Natural killer cell (primary cell): ENCODE measurements at regions not wholly inside any gene's neighbourhood (a gene's known extent, or its start where the extent isn't known, plus 50 kb on each side); places are given as distances from the start of the nearest gene placed in this dataset.

Experiments
- ATAC-seq, 3 donors: fragments of 150-1000 bp in 2 of 3; fragments of 200-7000 bp in 1 of 3; cut with Tn5 transposase; 1 replicate in 1 of 3; 2 replicates in 2 of 3; pipeline ENCODE4 v1.10.0; 2021; ENCODE audit warnings: mild to moderate bottlenecking in 2 of 3, moderate library complexity in 2 of 3
- DNase-seq, 2 donors: peaks; one replicate each; pipeline versions ENCODE4 v3.0.0 to v3.0.0-alpha.2; 2013 to 2021; ENCODE audit warnings: mixed read lengths in 1 of 2
- H3K27ac ChIP-seq: one replicate; pipeline ENCODE4 v1.5.1; 2013; ENCODE audit warnings: mild to moderate bottlenecking, low read length
- H3K27me3 ChIP-seq: one replicate; pipeline ENCODE4 v1.6.1; 2013; ENCODE audit warnings: low read length; ENCODE audit not compliant: control insufficient read depth, insufficient read depth
- H3K36me3 ChIP-seq: one replicate; pipeline ENCODE4 v1.6.1; 2013; ENCODE audit warnings: low read length; ENCODE audit not compliant: control insufficient read depth, insufficient read depth
- H3K4me1 ChIP-seq: one replicate; pipeline ENCODE4 v1.6.1; 2013; ENCODE audit warnings: low read length; ENCODE audit not compliant: control insufficient read depth, insufficient read depth
- H3K4me3 ChIP-seq: one replicate; pipeline ENCODE4 v1.5.1; 2013; ENCODE audit warnings: low read length
- H3K9me3 ChIP-seq: one replicate; pipeline ENCODE4 v1.6.1; 2013; ENCODE audit warnings: low read length; ENCODE audit not compliant: control insufficient read depth, insufficient read depth
- H3K27ac Mint-ChIP-seq, 2 donors: one replicate each; pipeline ENCODE4 v1.8.0; 2022; ENCODE audit warnings: mild to moderate bottlenecking in 2 of 2, mixed read lengths in 2 of 2, moderate library complexity in 1 of 2
- H3K27me3 Mint-ChIP-seq, 2 donors: one replicate each; pipeline ENCODE4 v1.8.0; 2022; ENCODE audit warnings: low read depth in 2 of 2, mixed read lengths in 2 of 2
- H3K36me3 Mint-ChIP-seq: one replicate; pipeline ENCODE4 v1.8.0; 2022; ENCODE audit warnings: mixed read lengths
- H3K4me1 Mint-ChIP-seq, 2 donors: one replicate each; pipeline ENCODE4 v1.8.0; 2022; ENCODE audit warnings: mixed read lengths in 2 of 2
- H3K4me3 Mint-ChIP-seq: one replicate; pipeline ENCODE4 v1.8.0; 2022; ENCODE audit warnings: mild to moderate bottlenecking, moderate library complexity, mixed read lengths
- H3K9me3 Mint-ChIP-seq, 2 donors: one replicate each; pipeline ENCODE4 v1.8.0; 2022; ENCODE audit warnings: mixed read lengths in 2 of 2
- WGBS: methylation state at CpG from one replicate; pipeline ENCODE4 v1.1.7; 2013; ENCODE audit warnings: missing lambda C conversion rate; ENCODE audit not compliant: insufficient coverage; 5-methylcytosine and 5-hydroxymethylcytosine counted together
- intact Hi-C: fragments of 100-400 bp; cut with micrococcal nuclease; formaldehyde crosslinking; loops from one replicate; pipeline ENCODE4 v1.14.2; 2022
- TF ChIP-seq, protein P1 (sequence below): fragments of 200-600 bp; IDR thresholded peaks from one replicate; pipeline ENCODE4 v1.8.0; 2022; ENCODE audit warnings: antibody characterized with exemption

DNA sequence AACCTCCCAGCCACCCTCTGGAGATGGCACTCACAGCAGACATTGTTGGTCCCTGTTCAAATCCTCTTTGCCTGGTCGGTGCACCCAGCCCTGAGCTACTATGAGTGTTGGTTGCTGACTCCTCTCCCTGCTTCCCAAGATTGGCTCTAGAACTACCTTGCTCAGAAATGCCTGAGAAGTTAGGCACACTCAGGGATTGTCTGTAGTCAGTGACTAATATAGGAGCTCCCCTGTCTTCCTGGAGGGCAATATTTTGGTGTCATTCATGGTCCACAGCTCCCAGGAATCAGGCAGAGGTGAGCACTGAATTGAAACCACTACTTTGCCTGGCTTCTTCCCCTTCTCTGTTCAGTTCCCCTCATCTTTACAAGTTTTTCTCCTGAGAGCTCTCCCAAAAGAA is 325.9 kb downstream of the MIAT start:
- peaks cover 9 to 28% of the 10 kb centered on the region in 2 donors for H3K27me3 Mint-ChIP-seq
- TF ChIP-seq, protein P1, sequence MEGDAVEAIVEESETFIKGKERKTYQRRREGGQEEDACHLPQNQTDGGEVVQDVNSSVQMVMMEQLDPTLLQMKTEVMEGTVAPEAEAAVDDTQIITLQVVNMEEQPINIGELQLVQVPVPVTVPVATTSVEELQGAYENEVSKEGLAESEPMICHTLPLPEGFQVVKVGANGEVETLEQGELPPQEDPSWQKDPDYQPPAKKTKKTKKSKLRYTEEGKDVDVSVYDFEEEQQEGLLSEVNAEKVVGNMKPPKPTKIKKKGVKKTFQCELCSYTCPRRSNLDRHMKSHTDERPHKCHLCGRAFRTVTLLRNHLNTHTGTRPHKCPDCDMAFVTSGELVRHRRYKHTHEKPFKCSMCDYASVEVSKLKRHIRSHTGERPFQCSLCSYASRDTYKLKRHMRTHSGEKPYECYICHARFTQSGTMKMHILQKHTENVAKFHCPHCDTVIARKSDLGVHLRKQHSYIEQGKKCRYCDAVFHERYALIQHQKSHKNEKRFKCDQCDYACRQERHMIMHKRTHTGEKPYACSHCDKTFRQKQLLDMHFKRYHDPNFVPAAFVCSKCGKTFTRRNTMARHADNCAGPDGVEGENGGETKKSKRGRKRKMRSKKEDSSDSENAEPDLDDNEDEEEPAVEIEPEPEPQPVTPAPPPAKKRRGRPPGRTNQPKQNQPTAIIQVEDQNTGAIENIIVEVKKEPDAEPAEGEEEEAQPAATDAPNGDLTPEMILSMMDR: no peak
- no peaks in the 10 kb centered on the region for H3K36me3 ChIP-seq
- ATAC-seq: no peak
- WGBS: 71% methylated on average over 1 of the region's 1 CpG
- no peak overlapping the region for H3K27ac ChIP-seq
- no peak overlapping the region for H3K4me3 ChIP-seq
- no peaks in the 10 kb centered on the region for H3K9me3 Mint-ChIP-seq
- H3K36me3 Mint-ChIP-seq: no peaks in the 10 kb centered on the region
- no peak overlapping the region for H3K4me3 Mint-ChIP-seq
- no peaks in the 10 kb centered on the region for H3K4me1 ChIP-seq
- DNase-seq: no peak
- intact Hi-C loops: no loop called here
- H3K27ac Mint-ChIP-seq: no peak overlapping the region
- no peaks in the 10 kb centered on the region for H3K9me3 ChIP-seq
- H3K4me1 Mint-ChIP-seq: no peaks in the 10 kb centered on the region
- H3K27me3 ChIP-seq: no peaks in the 10 kb centered on the region

DNA sequence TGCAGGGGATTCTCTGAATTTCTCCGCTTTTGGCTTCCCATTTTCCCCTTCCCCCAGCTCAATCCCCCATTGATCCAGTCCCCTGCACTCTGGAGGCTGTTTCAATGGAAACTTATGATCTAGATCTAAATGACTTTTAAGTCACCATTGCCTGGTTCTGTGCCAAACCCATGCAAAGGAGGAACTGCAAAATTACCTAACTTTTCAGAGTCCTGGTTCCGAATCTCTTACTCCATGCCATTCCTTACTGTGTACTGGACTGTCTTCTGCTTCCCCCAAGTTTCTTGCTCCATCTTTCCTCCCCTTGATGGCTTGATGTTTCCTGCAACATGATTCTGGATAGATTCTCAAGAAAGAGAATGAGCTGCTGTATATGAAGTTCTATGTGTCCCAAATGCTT is 327.8 kb downstream of the MIAT start:
- no peaks in the 10 kb centered on the region for H3K27me3 ChIP-seq
- TF ChIP-seq, protein P1: no peak
- H3K27me3 Mint-ChIP-seq: peaks cover 5 to 28% of the 10 kb centered on the region in 2 donors
- H3K4me3 ChIP-seq: no peak overlapping the region
- DNase-seq: no peak
- intact Hi-C loops: no loop called here
- no peaks in the 10 kb centered on the region for H3K9me3 ChIP-seq
- no peak for ATAC-seq
- no peaks in the 10 kb centered on the region for H3K36me3 Mint-ChIP-seq
- H3K27ac ChIP-seq: no peak overlapping the region
- WGBS: 35% methylated on average over 2 of the region's 2 CpGs
- H3K27ac Mint-ChIP-seq: no peak overlapping the region
- no peaks in the 10 kb centered on the region for H3K4me1 Mint-ChIP-seq
- H3K4me1 ChIP-seq: no peaks in the 10 kb centered on the region
- no peak overlapping the region for H3K4me3 Mint-ChIP-seq
- H3K9me3 Mint-ChIP-seq: no peaks in the 10 kb centered on the region
- H3K36me3 ChIP-seq: no peaks in the 10 kb centered on the region

DNA sequence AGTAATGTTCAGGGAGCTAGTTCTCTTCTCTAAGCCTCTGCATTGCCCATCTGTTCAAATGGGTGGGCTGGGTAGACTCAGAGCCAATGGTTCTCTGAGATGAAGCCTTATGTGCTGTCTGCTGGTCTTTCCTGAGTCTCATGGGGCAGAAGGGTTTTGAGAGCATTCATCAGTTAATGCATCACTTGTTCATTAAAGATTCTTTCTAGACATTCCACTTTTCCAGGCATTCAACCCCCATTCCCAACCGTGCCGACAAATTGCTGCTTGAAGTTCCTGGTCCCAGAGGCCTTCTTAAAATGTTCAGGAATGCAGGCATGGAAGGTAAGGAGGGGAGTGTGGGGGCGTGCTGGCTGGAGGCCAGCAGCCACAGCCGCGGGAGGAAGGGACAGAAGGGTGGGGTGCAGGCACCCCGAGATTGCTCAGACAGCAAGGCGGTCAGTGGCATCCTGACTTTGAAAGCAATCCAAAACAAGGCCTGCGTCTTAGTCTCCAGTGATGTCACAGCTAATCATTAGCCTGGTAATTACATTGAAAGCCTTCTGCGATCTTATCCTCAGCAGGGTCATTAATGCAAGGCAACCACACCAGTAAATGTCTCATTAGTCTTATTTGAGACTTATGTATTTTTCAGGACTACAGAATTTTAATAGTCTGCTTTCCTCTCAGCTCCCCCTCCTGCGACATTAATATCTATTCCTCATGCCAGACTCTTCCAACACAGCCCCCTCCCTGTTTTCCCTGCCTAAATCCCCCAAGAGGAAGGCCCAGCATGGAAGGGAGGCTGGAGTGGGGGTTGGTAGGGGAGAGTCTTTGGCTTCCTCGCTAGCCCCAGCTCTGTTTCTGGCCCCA is 328.8 kb downstream of the MIAT start:
- no peaks in the 10 kb centered on the region for H3K9me3 ChIP-seq
- DNase-seq (no peak), ATAC-seq (no peak)
- intact Hi-C loops: no loop called here
- Mint-ChIP-seq H3K9me3 (no peaks in the 10 kb centered on the region), H3K27me3 (peaks cover 5 to 28% of the 10 kb centered on the region in 2 donors), H3K36me3 (no peaks in the 10 kb centered on the region), H3K4me1 (no peaks in the 10 kb centered on the region), H3K27ac (no peak overlapping the region), H3K4me3 (no peak overlapping the region)
- no peaks in the 10 kb centered on the region for H3K27me3 ChIP-seq
- H3K36me3 ChIP-seq: no peaks in the 10 kb centered on the region
- no peak overlapping the region for H3K27ac ChIP-seq
- no peak overlapping the region for H3K4me3 ChIP-seq
- H3K4me1 ChIP-seq: no peaks in the 10 kb centered on the region
- TF ChIP-seq, protein P1: no peak
- WGBS: 45% methylated on average over 10 of the region's 11 CpGs

DNA sequence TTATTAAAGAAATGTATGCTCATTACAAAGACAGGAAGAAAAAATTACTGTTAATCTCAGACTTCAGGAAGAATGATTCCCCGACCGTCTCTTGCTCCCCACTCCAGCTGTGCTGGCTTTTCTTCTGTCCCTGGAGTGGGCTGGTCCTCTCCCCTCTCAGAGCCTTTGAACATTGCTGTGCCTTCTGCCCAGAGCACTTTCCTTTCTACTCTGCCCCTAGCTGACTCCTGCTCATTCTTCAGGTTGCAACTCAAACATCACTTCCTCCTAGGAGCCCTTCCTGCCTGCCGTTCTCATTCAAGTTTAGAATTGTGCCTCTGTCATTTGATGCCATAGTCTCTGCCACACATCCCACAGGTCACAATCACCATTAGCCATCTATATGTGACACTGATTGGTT is 329.5 kb downstream of the MIAT start:
- Histone ChIP-seq H3K27ac (no peak overlapping the region), H3K27me3 (no peaks in the 10 kb centered on the region), H3K36me3 (no peaks in the 10 kb centered on the region), H3K4me3 (no peak overlapping the region), H3K9me3 (no peaks in the 10 kb centered on the region), H3K4me1 (no peaks in the 10 kb centered on the region)
- whole genome bisulfite sequencing: 29% methylated on average over 3 of the region's 3 CpGs
- DNase-seq (no peak), ATAC-seq (no peak)
- Mint-ChIP-seq H3K9me3 (no peaks in the 10 kb centered on the region), H3K36me3 (no peaks in the 10 kb centered on the region), H3K4me1 (no peaks in the 10 kb centered on the region), H3K27me3 (peaks cover 5 to 23% of the 10 kb centered on the region in 2 donors), H3K4me3 (no peak overlapping the region), H3K27ac (no peak overlapping the region)
- TF ChIP-seq, protein P1: no peak
- intact Hi-C loops: no loop called here
